Hepatocyte (in vitro differentiated cells): ENCODE measurements at regions not wholly inside any gene's neighbourhood (a gene's known extent, or its start where the extent isn't known, plus 50 kb on each side); places are given as distances from the start of the nearest gene placed in this dataset.

ENCODE experiments used
- DNase-seq: peaks from one replicate; pipeline ENCODE4 v3.0.0-alpha.2; 2016; ENCODE audit warnings: low spot score
- H2AFZ ChIP-seq: fragments of 200-600 bp; sonication (generic); 2 replicates; pipeline ENCODE4 v1.6.0; 2016; ENCODE audit warnings: antibody characterized with exemption, mild to moderate bottlenecking
- H3K27ac ChIP-seq: fragments of 200-600 bp; sonication (generic); 2 replicates; pipeline ENCODE4 v1.5.1; 2016; ENCODE audit warnings: mild to moderate bottlenecking
- H3K27me3 ChIP-seq: fragments of 200-600 bp; sonication (generic); 2 replicates; pipeline ENCODE4 v1.6.1; 2016
- H3K36me3 ChIP-seq: fragments of 200-600 bp; sonication (generic); replicated peaks from 2 replicates; pipeline ENCODE4 v1.5.1; 2016; ENCODE audit warnings: low read depth; ENCODE audit not compliant: insufficient read depth
- H3K4me1 ChIP-seq: fragments of 200-600 bp; sonication (generic); 2 replicates; pipeline ENCODE4 v1.5.1; 2016; ENCODE audit warnings: mild to moderate bottlenecking, moderate library complexity; ENCODE audit not compliant: insufficient read depth
- H3K4me2 ChIP-seq: fragments of 200-600 bp; sonication (generic); 2 replicates; pipeline ENCODE4 v1.6.0; 2016
- H3K4me3 ChIP-seq: fragments of 200-600 bp; sonication (generic); 2 replicates; pipeline ENCODE4 v1.5.1; 2016; ENCODE audit warnings: mild to moderate bottlenecking
- H3K79me2 ChIP-seq: fragments of 200-600 bp; sonication (generic); 2 replicates; pipeline ENCODE4 v1.6.0; 2017; ENCODE audit warnings: mild to moderate bottlenecking
- H3K9me2 ChIP-seq: fragments of 200-600 bp; sonication (generic); replicated peaks from 2 replicates; pipeline ENCODE4 v1.6.0; 2017; ENCODE audit warnings: mild to moderate bottlenecking; ENCODE audit not compliant: insufficient read depth
- H3K9me3 ChIP-seq: fragments of 200-600 bp; sonication (generic); 2 replicates; pipeline ENCODE4 v1.5.1; 2016; ENCODE audit warnings: low read depth, mild to moderate bottlenecking
- H4K20me1 ChIP-seq: fragments of 200-600 bp; sonication (generic); 2 replicates; pipeline ENCODE4 v1.6.0; 2016; ENCODE audit warnings: mild to moderate bottlenecking; ENCODE audit not compliant: insufficient read depth, poor library complexity, severe bottlenecking
- EZH2 ChIP-seq: fragments of 200-600 bp; sonication (generic); IDR thresholded peaks from 2 replicates; pipeline ENCODE4 v1.6.1; 2016; ENCODE audit warnings: antibody characterized with exemption, mild to moderate bottlenecking, borderline replicate concordance
- EZH2phosphoT487 ChIP-seq: fragments of 200-600 bp; sonication (generic); IDR thresholded peaks from one replicate; pipeline ENCODE4 v1.6.1; 2018; ENCODE audit warnings: antibody characterized with exemption, mild to moderate bottlenecking, low read depth, moderate library complexity; ENCODE audit not compliant: unreplicated experiment, severe bottlenecking
- WGBS: methylation state at CpG from one replicate; pipeline ENCODE4 v1.1.6; 2016; ENCODE audit warnings: low lambda C conversion rate; ENCODE audit errors: missing lambda C conversion rate; 5-methylcytosine and 5-hydroxymethylcytosine counted together
- TF ChIP-seq, protein P1 (sequence below): fragments of 200-600 bp; sonication (generic); IDR thresholded peaks from 2 replicates; pipeline ENCODE4 v1.5.1; 2016; ENCODE audit warnings: antibody characterized with exemption, mild to moderate bottlenecking; ENCODE audit not compliant: poor library complexity

DNA sequence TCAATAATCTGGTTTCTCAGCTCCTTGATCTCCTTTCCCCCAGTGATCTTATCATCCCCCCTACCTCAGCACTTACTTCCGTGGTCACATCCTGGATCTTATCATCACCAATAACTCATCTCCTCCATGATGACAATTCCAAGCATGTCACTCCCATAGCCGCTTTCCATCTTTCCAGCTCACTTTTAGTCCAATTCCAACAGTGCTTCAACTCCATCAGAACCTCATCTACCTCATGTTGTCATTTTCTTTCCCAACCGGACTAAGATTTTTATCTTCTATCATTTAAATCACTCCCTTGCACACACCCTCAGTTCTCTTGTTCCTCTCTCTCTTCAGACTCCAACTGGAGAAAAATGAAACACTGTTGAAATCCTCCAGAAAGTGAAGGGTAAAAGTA lies 75.9 kb upstream of the UBE2E2 start:
- Histone ChIP-seq H3K9me2 (no peaks in the 10 kb centered on the region), H3K27ac (no peak overlapping the region), H3K27me3 (no peaks in the 10 kb centered on the region), H2AFZ (no peak overlapping the region), H3K9me3 (no peaks in the 10 kb centered on the region), H3K36me3 (no peaks in the 10 kb centered on the region), H3K4me3 (no peak overlapping the region), H3K79me2 (no peaks in the 10 kb centered on the region), H3K4me1 (no peaks in the 10 kb centered on the region), H3K4me2 (no peak overlapping the region), H4K20me1 (no peaks in the 10 kb centered on the region)
- DNase-seq = no peak
- TF ChIP-seq EZH2 (no peak), EZH2phosphoT487 (no peak)
- TF ChIP-seq, protein P1, sequence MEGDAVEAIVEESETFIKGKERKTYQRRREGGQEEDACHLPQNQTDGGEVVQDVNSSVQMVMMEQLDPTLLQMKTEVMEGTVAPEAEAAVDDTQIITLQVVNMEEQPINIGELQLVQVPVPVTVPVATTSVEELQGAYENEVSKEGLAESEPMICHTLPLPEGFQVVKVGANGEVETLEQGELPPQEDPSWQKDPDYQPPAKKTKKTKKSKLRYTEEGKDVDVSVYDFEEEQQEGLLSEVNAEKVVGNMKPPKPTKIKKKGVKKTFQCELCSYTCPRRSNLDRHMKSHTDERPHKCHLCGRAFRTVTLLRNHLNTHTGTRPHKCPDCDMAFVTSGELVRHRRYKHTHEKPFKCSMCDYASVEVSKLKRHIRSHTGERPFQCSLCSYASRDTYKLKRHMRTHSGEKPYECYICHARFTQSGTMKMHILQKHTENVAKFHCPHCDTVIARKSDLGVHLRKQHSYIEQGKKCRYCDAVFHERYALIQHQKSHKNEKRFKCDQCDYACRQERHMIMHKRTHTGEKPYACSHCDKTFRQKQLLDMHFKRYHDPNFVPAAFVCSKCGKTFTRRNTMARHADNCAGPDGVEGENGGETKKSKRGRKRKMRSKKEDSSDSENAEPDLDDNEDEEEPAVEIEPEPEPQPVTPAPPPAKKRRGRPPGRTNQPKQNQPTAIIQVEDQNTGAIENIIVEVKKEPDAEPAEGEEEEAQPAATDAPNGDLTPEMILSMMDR = no peak
- WGBS = 84% methylated on average over 3 of the region's 3 CpGs

DNA sequence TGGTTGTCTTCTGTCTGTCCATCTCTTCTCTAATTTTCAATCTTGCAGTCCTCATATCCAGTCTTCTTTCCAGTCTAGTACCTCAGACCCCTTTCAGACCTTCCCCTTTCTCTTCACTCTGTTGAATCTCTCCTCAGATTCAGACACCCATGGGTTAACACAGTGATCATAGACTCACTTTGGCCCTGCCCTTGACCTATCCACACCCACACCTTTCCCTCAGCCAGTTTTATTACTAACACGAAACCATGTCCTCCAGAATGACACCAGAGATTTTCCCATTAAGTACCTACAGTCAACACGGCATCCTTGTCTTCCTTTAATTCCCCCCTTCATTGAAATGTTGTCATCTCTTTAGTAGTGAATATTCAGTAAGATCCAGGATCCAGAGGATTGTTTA lies 74.5 kb upstream of the UBE2E2 start:
- TF ChIP-seq EZH2 (no peak), EZH2phosphoT487 (no peak)
- TF ChIP-seq, protein P1 = no peak
- H3K4me3 ChIP-seq = no peak overlapping the region
- H3K4me1 ChIP-seq = no peaks in the 10 kb centered on the region
- H3K4me2 ChIP-seq = peak overlapping the region; percentile 67
- no peaks in the 10 kb centered on the region for H3K36me3 ChIP-seq
- H3K27me3 ChIP-seq = no peaks in the 10 kb centered on the region
- 62% methylated on average over 2 of the region's 2 CpGs for WGBS
- H3K27ac ChIP-seq = no peak overlapping the region
- H3K9me3 ChIP-seq = no peaks in the 10 kb centered on the region
- DNase-seq = no peak
- no peaks in the 10 kb centered on the region for H4K20me1 ChIP-seq
- H3K79me2 ChIP-seq = no peaks in the 10 kb centered on the region
- H3K9me2 ChIP-seq = no peaks in the 10 kb centered on the region
- H2AFZ ChIP-seq = no peak overlapping the region

DNA sequence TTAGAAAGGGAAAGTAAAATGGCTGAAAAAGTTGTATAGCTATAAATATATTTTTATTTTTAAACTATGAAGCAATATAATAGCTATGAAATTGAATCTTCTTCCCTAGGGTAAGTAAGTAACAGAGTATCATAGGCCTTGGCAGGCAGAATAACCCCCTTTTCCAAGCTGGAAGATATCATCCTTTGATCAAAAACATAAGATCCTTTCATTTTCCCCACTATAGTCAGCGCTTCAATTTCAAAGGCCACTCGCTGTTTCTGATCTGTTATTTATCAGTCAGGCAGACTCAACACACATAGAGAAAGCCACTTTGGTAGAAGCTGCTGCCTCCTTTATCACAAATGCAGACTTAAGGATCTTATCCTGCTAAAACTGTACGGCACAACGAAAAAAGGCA lies 74.0 kb upstream of the UBE2E2 start:
- Histone ChIP-seq H3K4me1 (no peaks in the 10 kb centered on the region), H3K36me3 (no peaks in the 10 kb centered on the region), H3K27ac (peak overlapping the region; percentile 36), H2AFZ (peak overlapping the region; percentile 57), H3K4me3 (peak overlapping the region; percentile 6), H3K9me2 (no peaks in the 10 kb centered on the region), H3K9me3 (no peaks in the 10 kb centered on the region), H3K79me2 (no peaks in the 10 kb centered on the region), H3K4me2 (peak overlapping the region; percentile 67), H4K20me1 (no peaks in the 10 kb centered on the region), H3K27me3 (no peaks in the 10 kb centered on the region)
- TF ChIP-seq, protein P1 = no peak
- no peak for TF ChIP-seq EZH2phosphoT487
- TF ChIP-seq EZH2 = no peak
- no peak for DNase-seq
- WGBS = 27% methylated on average over 4 of the region's 4 CpGs

DNA sequence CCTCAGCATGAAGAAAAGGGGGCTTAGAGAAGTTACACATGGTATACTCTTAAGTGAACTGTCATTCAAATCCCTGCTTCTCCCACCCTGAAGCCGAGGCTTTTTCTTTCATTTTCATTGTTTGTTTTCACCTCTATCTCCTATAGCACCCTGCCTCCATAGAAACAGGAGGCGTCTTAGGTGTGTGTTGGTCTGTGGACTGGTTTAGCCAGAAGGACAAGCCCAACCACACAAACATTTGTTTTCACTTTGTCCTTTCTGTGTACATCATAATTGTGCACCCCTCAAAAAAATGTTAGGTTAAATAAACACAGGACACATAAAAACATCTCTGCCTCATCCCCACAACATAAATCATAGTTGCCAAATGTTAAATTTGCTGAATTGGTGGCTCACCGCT lies 73.3 kb upstream of the UBE2E2 start:
- H3K36me3 ChIP-seq = no peaks in the 10 kb centered on the region
- peak overlapping the region; percentile 6 for H3K4me3 ChIP-seq
- H3K27me3 ChIP-seq = no peaks in the 10 kb centered on the region
- H3K27ac ChIP-seq = peak overlapping the region; percentile 36
- no peaks in the 10 kb centered on the region for H4K20me1 ChIP-seq
- H3K4me2 ChIP-seq = peak overlapping the region; percentile 67
- peak; percentile 51 for DNase-seq
- TF ChIP-seq EZH2 = no peak
- TF ChIP-seq, protein P1 = no peak
- no peak for TF ChIP-seq EZH2phosphoT487
- 30% methylated on average over 3 of the region's 3 CpGs for WGBS
- H3K79me2 ChIP-seq = no peaks in the 10 kb centered on the region
- peak overlapping the region; percentile 57 for H2AFZ ChIP-seq
- H3K9me3 ChIP-seq = no peaks in the 10 kb centered on the region
- H3K9me2 ChIP-seq = no peaks in the 10 kb centered on the region
- no peaks in the 10 kb centered on the region for H3K4me1 ChIP-seq
